T-cell (primary cell): ENCODE measurements at regions not wholly inside any gene's neighbourhood (a gene's known extent, or its start where the extent isn't known, plus 50 kb on each side); places are given as distances from the start of the nearest gene placed in this dataset.
"Not testable (repeated sequence)": the region's sequence is repeated elsewhere in the genome, so short reads cannot be mapped to it uniquely, and the experiment has no call there.

Experiments
- ATAC-seq, 4 experiments: fragments of 200-7000 bp in 3 of 4; fragments of 150-1000 bp in 1 of 4; cut with Tn5 transposase; replicated peaks in 1 of 4; 1 replicate in 3 of 4; 2 replicates in 1 of 4; pipeline ENCODE4 v1.10.0; 2021; ENCODE audit warnings: moderate library complexity in 3 of 4, mild to moderate bottlenecking in 2 of 4, moderate number of reproducible peaks in 1 of 4
- CTCF ChIA-PET, 2 donors: fragments of 300-600 bp; sonication (Branson Sonifier 250); formaldehyde crosslinking; loops; one replicate each; lab custom pipeline; 2022; ENCODE audit warnings: antibody characterized with exemption in 2 of 2; lab: Charles Lee
- POLR2A ChIA-PET, 2 donors: fragments of 300-600 bp; sonication (Branson Sonifier 250); formaldehyde crosslinking; loops; one replicate each; lab custom pipeline; 2022; ENCODE audit warnings: antibody characterized with exemption in 2 of 2; lab: Charles Lee
- DNase-seq, 35 experiments: peaks; one replicate each; pipeline versions ENCODE4 v3.0.0 to v3.0.0-alpha.2; 2013 to 2023
- H3K27ac ChIP-seq: one replicate; pipeline ENCODE4 v1.5.1; 2013; ENCODE audit warnings: low read length
- H3K27me3 ChIP-seq, 2 experiments: replicated peaks in 1 of 2; 1 replicate in 1 of 2; 2 replicates in 1 of 2; pipeline versions ENCODE4 v1.6.1 to v1.7.0; 2013; ENCODE audit warnings: low read length in 1 of 2, mixed read lengths in 1 of 2; ENCODE audit not compliant: control insufficient read depth in 2 of 2, insufficient read depth in 2 of 2; ENCODE audit errors: extremely low read depth in 1 of 2
- H3K36me3 ChIP-seq, 2 donors: 1 replicate in 1 of 2; 2 replicates in 1 of 2; pipeline versions ENCODE4 v1.6.1 to v1.7.0; 2013; ENCODE audit warnings: low read length in 1 of 2; ENCODE audit not compliant: control insufficient read depth in 2 of 2, insufficient read depth in 1 of 2; ENCODE audit errors: extremely low read depth in 1 of 2
- H3K4me1 ChIP-seq, 2 experiments: 1 replicate in 1 of 2; 2 replicates in 1 of 2; pipeline versions ENCODE4 v1.6.1 to v1.7.0; 2013; ENCODE audit warnings: low read length in 2 of 2, mixed read lengths in 1 of 2; ENCODE audit not compliant: insufficient read depth in 2 of 2, control insufficient read depth in 1 of 2; ENCODE audit errors: extremely low read depth in 1 of 2
- H3K4me3 ChIP-seq, 2 donors: 1 replicate in 1 of 2; 2 replicates in 1 of 2; pipeline versions ENCODE4 v1.5.1 to v1.7.0; 2013; ENCODE audit warnings: mild to moderate bottlenecking in 2 of 2, low read length in 1 of 2, moderate library complexity in 1 of 2; ENCODE audit not compliant: control insufficient read depth in 1 of 2; ENCODE audit errors: extremely low read depth in 1 of 2
- H3K9me3 ChIP-seq: 2 replicates; pipeline ENCODE4 v1.7.0; 2013
- H3K27ac Mint-ChIP-seq, 2 donors: one replicate each; pipeline ENCODE4 v1.8.0; 2020 to 2021; ENCODE audit warnings: mild to moderate bottlenecking in 2 of 2, mixed read lengths in 2 of 2
- H3K27me3 Mint-ChIP-seq, 2 donors: one replicate each; pipeline ENCODE4 v1.8.0; 2021 to 2022; ENCODE audit warnings: mixed read lengths in 2 of 2
- H3K36me3 Mint-ChIP-seq: one replicate; pipeline ENCODE4 v1.8.0; 2021; ENCODE audit warnings: mixed read lengths
- H3K4me1 Mint-ChIP-seq, 3 donors: one replicate each; pipeline ENCODE4 v1.8.0; 2020 to 2022; ENCODE audit warnings: mixed read lengths in 3 of 3, mild to moderate bottlenecking in 1 of 3
- H3K4me3 Mint-ChIP-seq, 3 donors: one replicate each; pipeline ENCODE4 v1.8.0; 2020 to 2022; ENCODE audit warnings: mild to moderate bottlenecking in 3 of 3, mixed read lengths in 3 of 3, moderate library complexity in 3 of 3
- H3K9me3 Mint-ChIP-seq, 3 donors: one replicate each; pipeline ENCODE4 v1.8.0; 2020 to 2022; ENCODE audit warnings: mixed read lengths in 3 of 3
- WGBS: methylation state at CpG from one replicate; pipeline ENCODE4 v1.1.5; 2013; ENCODE audit warnings: missing lambda C conversion rate; ENCODE audit not compliant: insufficient coverage; 5-methylcytosine and 5-hydroxymethylcytosine counted together

- POLR2A ChIA-PET, H3K27ac Mint-ChIP-seq, H3K9me3 ChIP-seq, H3K4me1 Mint-ChIP-seq, H3K4me3 Mint-ChIP-seq, H3K27ac ChIP-seq, H3K27me3 ChIP-seq, H3K9me3 Mint-ChIP-seq, CTCF ChIA-PET, ATAC-seq, H3K27me3 Mint-ChIP-seq, H3K36me3 Mint-ChIP-seq, H3K36me3 ChIP-seq, H3K4me3 ChIP-seq, DNase-seq: not testable (repeated sequence)
- peaks cover 0 to 28% of the 10 kb centered on the region in 2 experiments for H3K4me1 ChIP-seq
- WGBS = no CpG with 5 or more reads among the region's 15 CpGs
Observed at GRCh38 chr21:5117135-5117534, 5404.2 kb upstream of the TPTE start.

- H3K27ac Mint-ChIP-seq = peak overlapping the region in 1 of 2 donors; percentile 76
- WGBS = no CpG with 5 or more reads among the region's 17 CpGs
- H3K36me3 ChIP-seq, H3K27me3 Mint-ChIP-seq, H3K4me1 Mint-ChIP-seq, H3K9me3 Mint-ChIP-seq, POLR2A ChIA-PET, H3K9me3 ChIP-seq, H3K36me3 Mint-ChIP-seq, H3K4me3 ChIP-seq, H3K27me3 ChIP-seq, CTCF ChIA-PET: not testable (repeated sequence)
- Histone ChIP-seq H3K27ac (peak overlapping the region; percentile 23), H3K4me1 (peaks cover 0 to 31% of the 10 kb centered on the region in 2 experiments)
- DNase-seq = peak in 15 of 35 experiments; percentile 2 to 44 (median 14)
- H3K4me3 Mint-ChIP-seq = peak overlapping the region in 1 of 3 donors; percentile 47
- peak; percentile 8 to 43 (median 40) for ATAC-seq
Observed at GRCh38 chr21:5117666-5118295, 5403.6 kb upstream of the TPTE start.

- H3K36me3 Mint-ChIP-seq, H3K36me3 ChIP-seq, H3K9me3 Mint-ChIP-seq, CTCF ChIA-PET, H3K9me3 ChIP-seq, H3K27ac ChIP-seq, H3K4me3 ChIP-seq, H3K4me3 Mint-ChIP-seq, H3K4me1 Mint-ChIP-seq, H3K27ac Mint-ChIP-seq, H3K27me3 Mint-ChIP-seq, POLR2A ChIA-PET, H3K27me3 ChIP-seq: not testable (repeated sequence)
- WGBS = no CpG with 5 or more reads among the region's 17 CpGs
- ATAC-seq (peak; percentile 40 to 75 (median 54)), DNase-seq (peak in 26 of 35 experiments; percentile 28 to 73 (median 54))
- peaks cover 0 to 31% of the 10 kb centered on the region in 2 experiments for H3K4me1 ChIP-seq
Observed at GRCh38 chr21:5118296-5118679, 5403.1 kb upstream of the TPTE start.

GRCh38 chr21:5119179-5119578 lies 5402.2 kb upstream of the TPTE start:
- H3K36me3 Mint-ChIP-seq, H3K27me3 ChIP-seq, CTCF ChIA-PET, H3K4me3 Mint-ChIP-seq, H3K9me3 Mint-ChIP-seq, H3K36me3 ChIP-seq, H3K4me1 Mint-ChIP-seq, ATAC-seq, H3K4me3 ChIP-seq, H3K27me3 Mint-ChIP-seq, H3K9me3 ChIP-seq, POLR2A ChIA-PET: not testable (repeated sequence)
- H3K4me1 ChIP-seq = peaks cover 0 to 33% of the 10 kb centered on the region in 2 experiments
- peak overlapping the region in 1 of 2 donors; percentile 31 for H3K27ac Mint-ChIP-seq
- H3K27ac ChIP-seq = peak overlapping the region; percentile 38
- WGBS = no CpG with 5 or more reads among the region's 8 CpGs
- DNase-seq = peak in 1 of 35 experiments; percentile 6

GRCh38 chr21:5121399-5121798 lies 5400.0 kb upstream of the TPTE start:
- H3K27me3 Mint-ChIP-seq, H3K36me3 Mint-ChIP-seq, H3K4me3 Mint-ChIP-seq, POLR2A ChIA-PET, ATAC-seq, H3K9me3 Mint-ChIP-seq, H3K36me3 ChIP-seq, H3K9me3 ChIP-seq, CTCF ChIA-PET, H3K4me3 ChIP-seq, H3K27me3 ChIP-seq, H3K27ac Mint-ChIP-seq, H3K4me1 Mint-ChIP-seq: not testable (repeated sequence)
- H3K27ac ChIP-seq = peak overlapping the region; percentile 52
- DNase-seq = peak in 1 of 35 experiments; percentile 27
- peaks cover 0 to 19% of the 10 kb centered on the region in 2 experiments for H3K4me1 ChIP-seq
- WGBS = no CpG with 5 or more reads among the region's 14 CpGs

- ATAC-seq = peak; percentile 21 to 48 (median 29)
- CTCF ChIA-PET, DNase-seq, POLR2A ChIA-PET, H3K27me3 Mint-ChIP-seq, H3K9me3 ChIP-seq, H3K4me3 ChIP-seq, H3K27ac Mint-ChIP-seq, H3K9me3 Mint-ChIP-seq, H3K36me3 Mint-ChIP-seq, H3K27me3 ChIP-seq, H3K4me1 Mint-ChIP-seq, H3K36me3 ChIP-seq: not testable (repeated sequence)
- peak overlapping the region; percentile 41 for H3K27ac ChIP-seq
- peaks cover 0 to 19% of the 10 kb centered on the region in 2 experiments for H3K4me1 ChIP-seq
- peak overlapping the region in 1 of 3 donors; percentile 56 for H3K4me3 Mint-ChIP-seq
- no CpG with 5 or more reads among the region's 16 CpGs for WGBS
Observed at GRCh38 chr21:5121849-5122248, 5399.5 kb upstream of the TPTE start.

- H3K4me1 ChIP-seq, H3K27me3 ChIP-seq, POLR2A ChIA-PET, H3K4me3 Mint-ChIP-seq, CTCF ChIA-PET, H3K27ac Mint-ChIP-seq, H3K27me3 Mint-ChIP-seq, H3K4me1 Mint-ChIP-seq, H3K36me3 Mint-ChIP-seq, H3K36me3 ChIP-seq, H3K4me3 ChIP-seq, H3K9me3 ChIP-seq, H3K9me3 Mint-ChIP-seq, H3K27ac ChIP-seq: not testable (repeated sequence)
- peak in 34 of 35 experiments; percentile 36 to 79 (median 65) for DNase-seq
- ATAC-seq = peak; percentile 38 to 48 (median 44)
- no CpG with 5 or more reads among the region's 16 CpGs for WGBS
Observed at GRCh38 chr21:5123655-5124054, 5397.7 kb upstream of the TPTE start.
